ENCODE measurements at regions not wholly inside any gene's neighbourhood (a gene's known extent, or its start where the extent isn't known, plus 50 kb on each side); places are given as distances from the start of the nearest gene placed in this dataset.

- Mint-ChIP-seq H3K27ac (no peak overlapping the region), H3K9me3 (no peaks in the 10 kb centered on the region), H3K4me3 (no peak overlapping the region), H3K36me3 (ENCODE audit: low read depth) (no peaks in the 10 kb centered on the region), H3K27me3 (peaks cover 4% of the 10 kb centered on the region), H3K4me1 (ENCODE audit: low read depth) (no peaks in the 10 kb centered on the region)
- intact Hi-C loops (cut with micrococcal nuclease): no loop called here
- TF ChIP-seq, protein P1, sequence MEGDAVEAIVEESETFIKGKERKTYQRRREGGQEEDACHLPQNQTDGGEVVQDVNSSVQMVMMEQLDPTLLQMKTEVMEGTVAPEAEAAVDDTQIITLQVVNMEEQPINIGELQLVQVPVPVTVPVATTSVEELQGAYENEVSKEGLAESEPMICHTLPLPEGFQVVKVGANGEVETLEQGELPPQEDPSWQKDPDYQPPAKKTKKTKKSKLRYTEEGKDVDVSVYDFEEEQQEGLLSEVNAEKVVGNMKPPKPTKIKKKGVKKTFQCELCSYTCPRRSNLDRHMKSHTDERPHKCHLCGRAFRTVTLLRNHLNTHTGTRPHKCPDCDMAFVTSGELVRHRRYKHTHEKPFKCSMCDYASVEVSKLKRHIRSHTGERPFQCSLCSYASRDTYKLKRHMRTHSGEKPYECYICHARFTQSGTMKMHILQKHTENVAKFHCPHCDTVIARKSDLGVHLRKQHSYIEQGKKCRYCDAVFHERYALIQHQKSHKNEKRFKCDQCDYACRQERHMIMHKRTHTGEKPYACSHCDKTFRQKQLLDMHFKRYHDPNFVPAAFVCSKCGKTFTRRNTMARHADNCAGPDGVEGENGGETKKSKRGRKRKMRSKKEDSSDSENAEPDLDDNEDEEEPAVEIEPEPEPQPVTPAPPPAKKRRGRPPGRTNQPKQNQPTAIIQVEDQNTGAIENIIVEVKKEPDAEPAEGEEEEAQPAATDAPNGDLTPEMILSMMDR (IDR thresholded peaks at IDR 0.05): no peak
- ATAC-seq: no peak
- ChIA-PET POLR2A (no interaction called here), CTCF (no interaction called here)
- no peak for DNase-seq
These were observed 127.6 kb upstream of the CCDC68 start for GRCh38 chr18:55086906-55087305.

- Mint-ChIP-seq H3K36me3 (ENCODE audit: low read depth) (no peaks in the 10 kb centered on the region), H3K27me3 (peaks cover 4% of the 10 kb centered on the region), H3K4me1 (ENCODE audit: low read depth) (no peaks in the 10 kb centered on the region), H3K4me3 (no peak overlapping the region), H3K27ac (no peak overlapping the region), H3K9me3 (no peaks in the 10 kb centered on the region)
- POLR2A ChIA-PET: no interaction called here
- TF ChIP-seq, protein P1 (IDR thresholded peaks at IDR 0.05): no peak
- CTCF ChIA-PET: no interaction called here
- ATAC-seq (no peak), DNase-seq (no peak)
- intact Hi-C loops (cut with micrococcal nuclease): no loop called here
These were observed 126.5 kb upstream of the CCDC68 start for GRCh38 chr18:55085557-55086285.

- intact Hi-C loops (cut with micrococcal nuclease): no loop called here
- ATAC-seq (no peak), DNase-seq (no peak)
- Mint-ChIP-seq H3K4me3 (no peak overlapping the region), H3K9me3 (no peaks in the 10 kb centered on the region), H3K4me1 (ENCODE audit: low read depth) (no peaks in the 10 kb centered on the region), H3K27ac (no peak overlapping the region), H3K27me3 (peaks cover 2% of the 10 kb centered on the region), H3K36me3 (ENCODE audit: low read depth) (no peaks in the 10 kb centered on the region)
- POLR2A ChIA-PET: no interaction called here
- TF ChIP-seq, protein P1 (IDR thresholded peaks at IDR 0.05): no peak
- CTCF ChIA-PET: no interaction called here
These were observed 125.3 kb upstream of the CCDC68 start for GRCh38 chr18:55084550-55084949.

DNA sequence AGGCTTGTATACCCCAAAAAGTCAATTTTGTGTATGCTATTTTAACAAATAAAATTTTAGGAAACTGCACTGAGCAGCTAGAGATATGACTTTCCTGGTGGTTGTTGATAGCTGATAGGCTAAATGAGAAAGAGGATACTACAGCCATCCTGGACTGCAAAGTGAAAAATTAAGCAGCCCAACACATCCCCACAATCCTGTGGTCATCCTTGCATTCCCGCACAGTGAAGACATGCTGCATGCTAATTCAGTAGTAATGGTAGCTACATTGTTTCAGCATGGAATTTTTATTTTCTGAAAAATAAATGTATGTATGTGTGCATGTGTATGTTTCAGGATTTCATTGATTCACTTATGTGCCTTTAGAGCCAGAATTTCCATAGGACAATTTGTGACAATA lies 124.2 kb upstream of the CCDC68 start:
- ATAC-seq (no peak), DNase-seq (no peak)
- H3K36me3 Mint-ChIP-seq (ENCODE audit: low read depth): no peaks in the 10 kb centered on the region
- TF ChIP-seq, protein P1 (IDR thresholded peaks at IDR 0.05): no peak
- no peaks in the 10 kb centered on the region for H3K9me3 Mint-ChIP-seq
- no peaks in the 10 kb centered on the region for H3K4me1 Mint-ChIP-seq (ENCODE audit: low read depth)
- CTCF ChIA-PET: no interaction called here
- intact Hi-C loops (cut with micrococcal nuclease): no loop called here
- POLR2A ChIA-PET: no interaction called here
- no peak overlapping the region for H3K27ac Mint-ChIP-seq
- H3K27me3 Mint-ChIP-seq: peaks cover 2% of the 10 kb centered on the region
- H3K4me3 Mint-ChIP-seq: no peak overlapping the region

DNA sequence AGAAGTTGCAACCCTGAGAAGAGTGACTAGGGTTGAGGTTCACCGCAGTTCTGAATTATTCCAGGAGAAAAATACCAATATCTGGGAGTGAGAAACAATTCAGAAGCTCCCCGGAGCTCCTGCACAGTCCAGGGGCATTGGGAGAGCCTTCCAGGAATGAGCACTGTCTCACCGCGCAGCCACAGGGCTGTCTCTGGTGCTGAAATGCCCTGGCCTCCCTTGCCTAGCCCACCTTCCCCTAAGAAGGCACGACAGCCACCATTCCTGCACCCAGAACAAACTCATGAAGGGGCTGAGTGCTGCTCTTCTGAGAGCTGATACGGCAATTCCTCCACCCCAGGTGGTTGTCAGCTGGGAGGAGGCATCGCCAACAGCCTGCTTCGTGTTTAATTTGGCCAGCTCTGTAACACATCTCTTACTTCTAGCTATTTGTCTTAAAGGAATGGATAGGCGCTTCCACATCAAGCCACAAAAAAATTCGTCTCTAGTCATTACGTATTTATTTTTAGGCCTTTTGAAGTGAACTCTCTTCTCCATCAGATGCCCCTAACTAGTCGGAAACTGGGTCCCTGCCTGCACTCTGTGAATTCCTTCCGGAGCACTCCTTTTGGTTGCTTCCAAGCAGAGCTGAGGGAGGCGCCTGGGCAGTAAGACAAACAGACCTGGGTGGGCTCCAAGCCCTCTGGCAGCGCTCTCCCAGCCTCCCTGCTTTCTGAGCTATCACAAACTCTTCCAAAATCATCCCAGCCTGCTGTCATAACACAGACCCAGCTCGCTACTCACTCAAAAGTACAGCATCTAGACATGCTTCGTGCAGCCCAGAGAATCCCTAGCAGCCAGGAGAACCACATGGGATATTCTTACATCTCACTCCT lies 120.5 kb upstream of the CCDC68 start:
- TF ChIP-seq, protein P1 (IDR thresholded peaks at IDR 0.05): no peak
- CTCF ChIA-PET: no interaction called here
- DNase-seq (no peak), ATAC-seq (no peak)
- Mint-ChIP-seq H3K36me3 (ENCODE audit: low read depth) (no peaks in the 10 kb centered on the region), H3K4me3 (no peak overlapping the region), H3K4me1 (ENCODE audit: low read depth) (no peaks in the 10 kb centered on the region), H3K9me3 (no peaks in the 10 kb centered on the region), H3K27ac (no peak overlapping the region), H3K27me3 (peaks cover 2% of the 10 kb centered on the region)
- intact Hi-C loops (cut with micrococcal nuclease): no loop called here
- POLR2A ChIA-PET: no interaction called here

Data from activated CD8-positive, alpha-beta T cell treated with anti-CD3 and anti-CD28 coated beads for 36 hours (primary cell).